ENCODE measurements at regions not wholly inside any gene's neighbourhood (a gene's known extent, or its start where the extent isn't known, plus 50 kb on each side); places are given as distances from the start of the nearest gene placed in this dataset.
"Not testable (repeated sequence)": the region's sequence is repeated elsewhere in the genome, so short reads cannot be mapped to it uniquely, and the experiment has no call there.

- no peak for DNase-seq
Measured at GRCh38 chr5:163309914-163310313, 127.5 kb upstream of the CCNG1 start.

- no peak for DNase-seq
Measured at GRCh38 chr5:163310997-163311396, 126.4 kb upstream of the CCNG1 start.

GRCh38 chr5:163312598-163312997, 124.8 kb upstream of the CCNG1 start:
- no peak for DNase-seq

- not testable (repeated sequence) for DNase-seq
Measured at GRCh38 chr5:163313049-163313448, 124.3 kb upstream of the CCNG1 start.

GRCh38 chr5:163316374-163316773, 121.0 kb upstream of the CCNG1 start:
- DNase-seq: not testable (repeated sequence)

- no peak for DNase-seq
Measured at GRCh38 chr5:163318707-163319106, 118.7 kb upstream of the CCNG1 start.

GRCh38 chr5:163321511-163321910, 115.9 kb upstream of the CCNG1 start:
- no peak for DNase-seq

GRCh38 chr5:163330723-163331668, 106.4 kb upstream of the CCNG1 start:
- no peak for DNase-seq

- DNase-seq: not testable (repeated sequence)
Measured at GRCh38 chr5:163336074-163336473, 101.3 kb upstream of the CCNG1 start.

- no peak for DNase-seq
Measured at GRCh38 chr5:163339148-163339547, 98.2 kb upstream of the CCNG1 start.

GRCh38 chr5:163340378-163340777, 97.0 kb upstream of the CCNG1 start:
- DNase-seq: not testable (repeated sequence)

- DNase-seq: no peak
Measured at GRCh38 chr5:163342306-163342705, 95.1 kb upstream of the CCNG1 start.

- DNase-seq: no peak
Measured at GRCh38 chr5:163345216-163345615, 92.2 kb upstream of the CCNG1 start.

- DNase-seq: peak; percentile 6
Measured at GRCh38 chr5:163347671-163348070, 89.7 kb upstream of the CCNG1 start.

GRCh38 chr5:163350083-163350482, 87.3 kb upstream of the CCNG1 start:
- DNase-seq: no peak

- no peak for DNase-seq
Measured at GRCh38 chr5:163352531-163352930, 84.9 kb upstream of the CCNG1 start.

GRCh38 chr5:163355811-163356210, 81.6 kb upstream of the CCNG1 start:
- DNase-seq: not testable (repeated sequence)

- DNase-seq: no peak
Measured at GRCh38 chr5:163357636-163358035, 79.8 kb upstream of the CCNG1 start.

- no peak for DNase-seq
Measured at GRCh38 chr5:163360656-163361055, 76.7 kb upstream of the CCNG1 start.

- no peak for DNase-seq
Measured at GRCh38 chr5:163361450-163361849, 75.9 kb upstream of the CCNG1 start.

GRCh38 chr5:163362840-163363371, 74.5 kb upstream of the CCNG1 start:
- DNase-seq: peak; percentile 43

- peak; percentile 12 for DNase-seq
Measured at GRCh38 chr5:163363389-163363788, 74.0 kb upstream of the CCNG1 start.

GRCh38 chr5:163366757-163367156, 70.6 kb upstream of the CCNG1 start:
- DNase-seq: no peak

GRCh38 chr5:163369776-163370385, 67.5 kb upstream of the CCNG1 start:
- no peak for DNase-seq

Measured in NCI-H226 (cell line).